ENCODE measurements at regions not wholly inside any gene's neighbourhood (a gene's known extent, or its start where the extent isn't known, plus 50 kb on each side); places are given as distances from the start of the nearest gene placed in this dataset.

DNA sequence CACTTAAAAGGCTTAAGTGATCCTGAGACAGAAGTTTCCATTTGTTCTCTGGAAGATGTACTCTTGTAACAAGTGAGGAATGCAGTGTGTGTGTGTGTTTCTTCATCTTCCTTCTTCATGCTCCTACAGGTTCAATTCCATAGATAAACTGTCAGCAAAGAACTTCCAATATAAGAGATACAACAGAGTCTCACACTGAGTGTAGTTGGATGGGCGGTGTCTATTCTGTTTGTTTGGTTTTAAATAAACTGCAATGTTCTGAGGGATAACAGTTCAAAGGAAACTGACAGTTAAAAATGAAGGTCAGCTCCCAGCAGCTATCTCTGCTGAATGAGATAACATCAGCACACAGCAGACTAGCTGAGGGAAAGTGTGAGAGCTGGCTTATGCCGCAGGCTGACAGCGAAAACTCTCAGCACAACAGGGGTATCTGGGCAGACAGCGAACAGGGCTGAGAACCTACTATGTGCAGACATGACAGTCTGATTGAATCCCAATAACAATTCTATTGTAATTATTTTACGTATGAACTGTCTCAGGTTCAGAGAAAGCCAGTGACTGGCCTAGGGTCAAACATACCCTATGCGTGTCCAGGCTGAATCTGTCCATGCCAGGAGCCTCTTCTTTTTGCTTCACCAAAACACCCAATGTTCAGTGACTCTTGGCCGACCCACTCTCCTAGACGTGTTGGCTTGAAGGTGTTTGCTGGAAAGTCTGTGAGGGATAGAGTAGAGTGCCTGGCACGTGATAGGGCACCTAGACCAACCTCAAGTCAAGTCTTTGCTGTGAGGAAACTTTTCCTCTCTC lies 201.9 kb upstream of the TRIB2 start:
- TF ChIP-seq RFX5 (IDR thresholded peaks at IDR 0.05) (no peak), RARB (CRISPR knock-in tag; IDR thresholded peaks at IDR 0.05) (no peak), NFE2L2 (conservative IDR thresholded peaks at IDR 0.05; ENCODE audit: low read length) (no peak), CEBPB (IDR thresholded peaks at IDR 0.05) (no peak), HEYL (CRISPR knock-in tag; IDR thresholded peaks at IDR 0.05) (no peak), NR3C1 (IDR thresholded peaks at IDR 0.05) (no peak), CBX2 (IDR thresholded peaks at IDR 0.05; ENCODE audit: borderline replicate concordance, low read depth) (no peak), FOXS1 (CRISPR knock-in tag; IDR thresholded peaks at IDR 0.05) (no peak), HOXA7 (CRISPR knock-in tag; IDR thresholded peaks at IDR 0.05) (no peak), RCOR1 (IDR thresholded peaks at IDR 0.05; ENCODE audit: low read depth, low read length) (no peak)
- TF ChIP-seq, protein P1, sequence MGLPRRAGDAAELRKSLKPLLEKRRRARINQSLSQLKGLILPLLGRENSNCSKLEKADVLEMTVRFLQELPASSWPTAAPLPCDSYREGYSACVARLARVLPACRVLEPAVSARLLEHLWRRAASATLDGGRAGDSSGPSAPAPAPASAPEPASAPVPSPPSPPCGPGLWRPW (IDR thresholded peaks at IDR 0.05), result no peak
- TF ChIP-seq, protein P2, sequence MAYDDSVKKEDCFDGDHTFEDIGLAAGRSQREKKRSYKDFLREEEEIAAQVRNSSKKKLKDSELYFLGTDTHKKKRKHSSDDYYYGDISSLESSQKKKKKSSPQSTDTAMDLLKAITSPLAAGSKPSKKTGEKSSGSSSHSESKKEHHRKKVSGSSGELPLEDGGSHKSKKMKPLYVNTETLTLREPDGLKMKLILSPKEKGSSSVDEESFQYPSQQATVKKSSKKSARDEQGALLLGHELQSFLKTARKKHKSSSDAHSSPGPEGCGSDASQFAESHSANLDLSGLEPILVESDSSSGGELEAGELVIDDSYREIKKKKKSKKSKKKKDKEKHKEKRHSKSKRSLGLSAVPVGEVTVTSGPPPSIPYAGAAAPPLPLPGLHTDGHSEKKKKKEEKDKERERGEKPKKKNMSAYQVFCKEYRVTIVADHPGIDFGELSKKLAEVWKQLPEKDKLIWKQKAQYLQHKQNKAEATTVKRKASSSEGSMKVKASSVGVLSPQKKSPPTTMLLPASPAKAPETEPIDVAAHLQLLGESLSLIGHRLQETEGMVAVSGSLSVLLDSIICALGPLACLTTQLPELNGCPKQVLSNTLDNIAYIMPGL (CRISPR knock-in tag; IDR thresholded peaks at IDR 0.05; ENCODE audit: borderline replicate concordance), result no peak
- TF ChIP-seq, protein P3, sequence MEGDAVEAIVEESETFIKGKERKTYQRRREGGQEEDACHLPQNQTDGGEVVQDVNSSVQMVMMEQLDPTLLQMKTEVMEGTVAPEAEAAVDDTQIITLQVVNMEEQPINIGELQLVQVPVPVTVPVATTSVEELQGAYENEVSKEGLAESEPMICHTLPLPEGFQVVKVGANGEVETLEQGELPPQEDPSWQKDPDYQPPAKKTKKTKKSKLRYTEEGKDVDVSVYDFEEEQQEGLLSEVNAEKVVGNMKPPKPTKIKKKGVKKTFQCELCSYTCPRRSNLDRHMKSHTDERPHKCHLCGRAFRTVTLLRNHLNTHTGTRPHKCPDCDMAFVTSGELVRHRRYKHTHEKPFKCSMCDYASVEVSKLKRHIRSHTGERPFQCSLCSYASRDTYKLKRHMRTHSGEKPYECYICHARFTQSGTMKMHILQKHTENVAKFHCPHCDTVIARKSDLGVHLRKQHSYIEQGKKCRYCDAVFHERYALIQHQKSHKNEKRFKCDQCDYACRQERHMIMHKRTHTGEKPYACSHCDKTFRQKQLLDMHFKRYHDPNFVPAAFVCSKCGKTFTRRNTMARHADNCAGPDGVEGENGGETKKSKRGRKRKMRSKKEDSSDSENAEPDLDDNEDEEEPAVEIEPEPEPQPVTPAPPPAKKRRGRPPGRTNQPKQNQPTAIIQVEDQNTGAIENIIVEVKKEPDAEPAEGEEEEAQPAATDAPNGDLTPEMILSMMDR (IDR thresholded peaks at IDR 0.05), result no peak
- TF ChIP-seq, protein P4, sequence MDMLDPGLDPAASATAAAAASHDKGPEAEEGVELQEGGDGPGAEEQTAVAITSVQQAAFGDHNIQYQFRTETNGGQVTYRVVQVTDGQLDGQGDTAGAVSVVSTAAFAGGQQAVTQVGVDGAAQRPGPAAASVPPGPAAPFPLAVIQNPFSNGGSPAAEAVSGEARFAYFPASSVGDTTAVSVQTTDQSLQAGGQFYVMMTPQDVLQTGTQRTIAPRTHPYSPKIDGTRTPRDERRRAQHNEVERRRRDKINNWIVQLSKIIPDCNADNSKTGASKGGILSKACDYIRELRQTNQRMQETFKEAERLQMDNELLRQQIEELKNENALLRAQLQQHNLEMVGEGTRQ (IDR thresholded peaks at IDR 0.05), result no peak
- DNase-seq (ENCODE audit: low read depth in 1 of 2, low spot score in 1 of 2), result no peak
- Histone ChIP-seq H3K9me3 (no peaks in the 10 kb centered on the region), H3K27ac (no peak overlapping the region), H3K4me3 (no peak overlapping the region), H3K4me2 (no peak overlapping the region), H3K4me1 (no peaks in the 10 kb centered on the region)
- 20% methylated on average over 9 of the region's 9 CpGs for WGBS (ENCODE audit: missing lambda C conversion rate)
- no peak for FAIRE-seq
- ChIA-PET POLR2A (no interaction called here), CTCF (no interaction called here)
- ATAC-seq, result no peak

DNA sequence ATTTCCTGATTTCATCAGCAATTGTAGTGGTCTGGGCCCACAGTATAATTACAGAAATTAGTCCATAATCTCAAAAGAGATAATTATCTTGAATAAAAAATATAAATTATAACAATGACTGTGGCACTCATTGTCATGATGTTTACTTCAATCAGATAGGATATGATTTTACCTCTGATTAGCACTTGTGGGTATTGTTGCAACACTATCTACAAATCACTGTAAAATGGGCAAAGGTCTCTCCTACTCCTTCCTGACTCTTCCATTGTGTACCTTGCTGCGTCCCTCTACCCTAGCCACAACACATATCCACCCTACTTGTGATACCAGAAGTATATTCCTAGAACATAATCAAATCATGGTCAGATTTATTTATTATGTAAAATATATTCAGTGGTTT lies 200.9 kb upstream of the TRIB2 start:
- no peak overlapping the region for H3K4me2 ChIP-seq
- no peaks in the 10 kb centered on the region for H3K4me1 ChIP-seq
- no peak for TF ChIP-seq NFE2L2 (conservative IDR thresholded peaks at IDR 0.05; ENCODE audit: low read length)
- no peak for TF ChIP-seq EHF (CRISPR knock-in tag; IDR thresholded peaks at IDR 0.05)
- no peak for TF ChIP-seq CBX2 (IDR thresholded peaks at IDR 0.05; ENCODE audit: borderline replicate concordance, low read depth)
- no peak for TF ChIP-seq ZFP36 (IDR thresholded peaks at IDR 0.05; ENCODE audit: borderline replicate concordance, partially characterized antibody)
- TF ChIP-seq RARB (CRISPR knock-in tag; IDR thresholded peaks at IDR 0.05), result no peak
- no peak for TF ChIP-seq KDM1A (IDR thresholded peaks at IDR 0.05; ENCODE audit: low read depth)
- TF ChIP-seq FOXS1 (CRISPR knock-in tag; IDR thresholded peaks at IDR 0.05), result no peak
- no peak for TF ChIP-seq TFCP2L1 (CRISPR knock-in tag; IDR thresholded peaks at IDR 0.05)
- TF ChIP-seq, protein P2 (CRISPR knock-in tag; IDR thresholded peaks at IDR 0.05; ENCODE audit: borderline replicate concordance), result no peak
- TF ChIP-seq TP53 (CRISPR knock-in tag; IDR thresholded peaks at IDR 0.05), result no peak
- no peak for TF ChIP-seq HOXA7 (CRISPR knock-in tag; IDR thresholded peaks at IDR 0.05)
- TF ChIP-seq, protein P5, sequence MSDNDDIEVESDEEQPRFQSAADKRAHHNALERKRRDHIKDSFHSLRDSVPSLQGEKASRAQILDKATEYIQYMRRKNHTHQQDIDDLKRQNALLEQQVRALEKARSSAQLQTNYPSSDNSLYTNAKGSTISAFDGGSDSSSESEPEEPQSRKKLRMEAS (IDR thresholded peaks at IDR 0.05), result no peak
- TF ChIP-seq ZNF302 (CRISPR knock-in tag; IDR thresholded peaks at IDR 0.05), result no peak
- TF ChIP-seq POLR2AphosphoS2 (conservative IDR thresholded peaks at IDR 0.05; ENCODE audit: low read length), result no peak
- TF ChIP-seq RAD21 (conservative IDR thresholded peaks at IDR 0.05 in 1 of 2, IDR thresholded peaks at IDR 0.05 in 1 of 2), result no peak
- TF ChIP-seq MAFK (IDR thresholded peaks at IDR 0.05; ENCODE audit: partially characterized antibody), result no peak
- TF ChIP-seq RNF2 (IDR thresholded peaks at IDR 0.05; ENCODE audit: borderline replicate concordance, low read depth), result no peak
- FAIRE-seq (no peak), ATAC-seq (no peak), DNase-seq (ENCODE audit: low read depth in 1 of 2, low spot score in 1 of 2) (no peak)
- H3K27ac ChIP-seq, result no peak overlapping the region
- ChIA-PET POLR2A (no interaction called here), CTCF (no interaction called here)
- no peaks in the 10 kb centered on the region for H3K9me3 ChIP-seq
- H3K4me3 ChIP-seq, result no peak overlapping the region
- WGBS (ENCODE audit: missing lambda C conversion rate), result 3% methylated on average over 1 of the region's 1 CpG

All from A549 (cell line).